ENCODE measurements at regions not wholly inside any gene's neighbourhood (a gene's known extent, or its start where the extent isn't known, plus 50 kb on each side); places are given as distances from the start of the nearest gene placed in this dataset.

DNA sequence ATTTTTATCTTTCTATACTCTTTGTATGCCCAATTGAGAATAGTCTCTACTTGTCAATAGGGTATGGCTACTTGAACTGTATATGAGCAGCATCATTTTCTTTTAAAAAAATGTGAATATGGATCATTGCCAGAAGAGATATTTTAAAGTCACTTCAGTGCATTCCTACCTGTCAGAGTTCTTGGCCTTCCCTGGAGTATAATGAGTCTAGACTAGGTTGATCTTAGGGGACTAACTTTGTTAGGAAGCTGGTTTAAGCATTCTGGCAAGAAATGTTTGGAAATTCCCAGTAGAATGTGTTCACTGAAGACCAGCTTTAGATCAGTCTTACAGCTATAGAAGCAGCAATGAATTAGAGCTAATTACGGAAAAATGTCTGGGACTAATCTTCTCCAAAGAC lies 178.2 kb downstream of the FAT4 start:
- TF ChIP-seq, protein P1, sequence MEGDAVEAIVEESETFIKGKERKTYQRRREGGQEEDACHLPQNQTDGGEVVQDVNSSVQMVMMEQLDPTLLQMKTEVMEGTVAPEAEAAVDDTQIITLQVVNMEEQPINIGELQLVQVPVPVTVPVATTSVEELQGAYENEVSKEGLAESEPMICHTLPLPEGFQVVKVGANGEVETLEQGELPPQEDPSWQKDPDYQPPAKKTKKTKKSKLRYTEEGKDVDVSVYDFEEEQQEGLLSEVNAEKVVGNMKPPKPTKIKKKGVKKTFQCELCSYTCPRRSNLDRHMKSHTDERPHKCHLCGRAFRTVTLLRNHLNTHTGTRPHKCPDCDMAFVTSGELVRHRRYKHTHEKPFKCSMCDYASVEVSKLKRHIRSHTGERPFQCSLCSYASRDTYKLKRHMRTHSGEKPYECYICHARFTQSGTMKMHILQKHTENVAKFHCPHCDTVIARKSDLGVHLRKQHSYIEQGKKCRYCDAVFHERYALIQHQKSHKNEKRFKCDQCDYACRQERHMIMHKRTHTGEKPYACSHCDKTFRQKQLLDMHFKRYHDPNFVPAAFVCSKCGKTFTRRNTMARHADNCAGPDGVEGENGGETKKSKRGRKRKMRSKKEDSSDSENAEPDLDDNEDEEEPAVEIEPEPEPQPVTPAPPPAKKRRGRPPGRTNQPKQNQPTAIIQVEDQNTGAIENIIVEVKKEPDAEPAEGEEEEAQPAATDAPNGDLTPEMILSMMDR (IDR thresholded peaks at IDR 0.05): no peak
- TF ChIP-seq POLR2A (IDR thresholded peaks at IDR 0.05): no peak

All from Peyer's patch (tissue), 4 donors.